SU-DHL-6 (cell line): ENCODE measurements at regions not wholly inside any gene's neighbourhood (a gene's known extent, or its start where the extent isn't known, plus 50 kb on each side); places are given as distances from the start of the nearest gene placed in this dataset.
"Not testable (repeated sequence)": the region's sequence is repeated elsewhere in the genome, so short reads cannot be mapped to it uniquely, and the experiment has no call there.

Experiments
- H2AFZ ChIP-seq: fragments of 200-600 bp; sonication (generic); 2 replicates; pipeline ENCODE4 v1.6.1; 2014; ENCODE audit warnings: low read depth, mild to moderate bottlenecking, moderate library complexity, mixed read lengths, antibody characterized with exemption, low read length; ENCODE audit not compliant: severe bottlenecking
- H3F3A ChIP-seq: fragments of 200-600 bp; shearing (Covaris generic); 2 replicates; pipeline ENCODE4 v1.6.0; 2016; ENCODE audit warnings: antibody characterized with exemption, mild to moderate bottlenecking; ENCODE audit not compliant: insufficient read depth
- H3K27ac ChIP-seq: fragments of 200-600 bp; sonication (generic); 2 replicates; pipeline ENCODE4 v1.5.1; 2016; ENCODE audit warnings: low read depth, mild to moderate bottlenecking, low read length, moderate library complexity, mixed read lengths
- H3K27me3 ChIP-seq: fragments of 200-600 bp; sonication (generic), shearing (Covaris generic); 2 replicates; pipeline ENCODE4 v1.6.0; 2014; ENCODE audit warnings: mild to moderate bottlenecking, low read length
- H3K36me3 ChIP-seq: fragments of 200-600 bp; sonication (generic); 2 replicates; pipeline ENCODE4 v1.6.1; 2014; ENCODE audit warnings: mild to moderate bottlenecking, low read length, mixed read lengths
- H3K4me2 ChIP-seq: fragments of 300-600, 200-600 bp; shearing (Covaris generic), sonication (generic); 2 replicates; pipeline ENCODE4 v1.6.0; 2014; ENCODE audit warnings: low read length, low read depth, mild to moderate bottlenecking; ENCODE audit not compliant: poor library complexity, severe bottlenecking
- H3K4me3 ChIP-seq: fragments of 200-600 bp; sonication (generic); 2 replicates; pipeline ENCODE4 v1.5.1; 2014; ENCODE audit warnings: antibody characterized with exemption, low read length, mild to moderate bottlenecking, mixed read lengths; ENCODE audit not compliant: insufficient read depth, poor library complexity, severe bottlenecking
- H3K79me2 ChIP-seq: fragments of 200-600 bp; sonication (generic); 2 replicates; pipeline ENCODE4 v1.6.1; 2014; ENCODE audit warnings: mild to moderate bottlenecking, low read length, moderate library complexity; ENCODE audit not compliant: insufficient read depth
- H3K9ac ChIP-seq: fragments of 200-600 bp; sonication (generic); 2 replicates; pipeline ENCODE4 v1.7.0; 2014; ENCODE audit warnings: mild to moderate bottlenecking, low read length
- H3K9me2 ChIP-seq: fragments of 200-600 bp; sonication (generic); replicated peaks from 2 replicates; pipeline ENCODE4 v1.6.1; 2014; ENCODE audit warnings: low read length; ENCODE audit not compliant: insufficient read depth
- H3K9me3 ChIP-seq: fragments of 200-600 bp; sonication (generic); 2 replicates; pipeline ENCODE4 v1.6.1; 2014; ENCODE audit warnings: low read length, mixed read lengths; ENCODE audit not compliant: insufficient read depth
- H4K20me1 ChIP-seq: fragments of 200-600 bp; sonication (generic); 2 replicates; pipeline ENCODE4 v1.6.1; 2014; ENCODE audit warnings: low read depth, mild to moderate bottlenecking, antibody characterized with exemption, low read length, moderate library complexity, mixed read lengths
- EZH2phosphoT487 ChIP-seq: fragments of 200-600 bp; sonication (generic), shearing (Covaris generic); conservative IDR thresholded peaks from 2 replicates; pipeline ENCODE4 v1.6.1; 2018; ENCODE audit warnings: mild to moderate bottlenecking, antibody characterized with exemption, low read length, moderate library complexity, mixed read lengths
- TF ChIP-seq, protein P1 (sequence below): fragments of 200-600 bp; sonication (generic); IDR thresholded peaks from one replicate; pipeline ENCODE4 v1.5.1; 2017; ENCODE audit warnings: antibody characterized with exemption, mild to moderate bottlenecking, low read length, moderate library complexity; ENCODE audit not compliant: insufficient read depth, poor library complexity, severe bottlenecking

DNA sequence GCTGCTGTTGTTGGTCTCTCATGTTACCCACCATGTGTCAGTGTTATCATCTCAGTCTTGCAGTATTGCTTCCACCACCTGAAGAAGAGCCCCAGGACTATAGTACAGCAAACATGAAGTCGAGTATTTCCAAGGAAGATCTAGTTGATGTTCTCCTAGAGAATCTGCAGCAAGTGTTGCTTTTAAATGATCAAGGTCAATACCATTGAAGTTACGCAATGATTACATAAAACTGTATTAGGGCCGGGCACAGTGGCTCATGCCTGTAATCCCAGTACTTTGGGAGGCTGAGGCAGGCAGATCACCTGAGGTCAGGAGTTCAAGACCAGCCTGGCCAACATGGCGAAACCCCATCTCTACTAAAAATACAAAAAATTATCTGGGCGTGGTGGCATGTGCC is 173.9 kb downstream of the TJP1 start:
- H3F3A ChIP-seq, H3K9me2 ChIP-seq, H3K9ac ChIP-seq, H3K4me2 ChIP-seq, H3K27ac ChIP-seq, H3K79me2 ChIP-seq, H3K27me3 ChIP-seq, H4K20me1 ChIP-seq, H3K4me3 ChIP-seq, H3K9me3 ChIP-seq, H3K36me3 ChIP-seq, H2AFZ ChIP-seq: not testable (repeated sequence)

DNA sequence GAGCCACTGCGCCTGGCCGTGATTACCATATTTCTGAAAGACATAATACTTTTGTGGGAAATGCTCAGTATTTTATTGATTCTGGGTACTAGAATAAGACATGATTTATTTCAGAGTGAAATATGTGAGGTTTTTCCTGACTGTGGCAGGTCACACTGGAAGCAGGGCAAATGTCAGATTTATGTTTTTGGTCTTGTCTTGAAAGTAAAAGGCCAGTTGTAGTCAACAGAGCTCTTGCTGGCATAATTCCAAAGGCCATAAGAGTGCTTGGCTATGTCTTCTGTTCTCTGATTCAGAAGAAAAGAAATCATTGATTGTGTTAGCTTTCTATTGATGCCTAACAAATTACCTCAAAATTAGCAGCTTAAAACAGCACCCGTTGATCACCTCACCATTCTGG is 176.4 kb downstream of the TJP1 start:
- H3K36me3 ChIP-seq = no peaks in the 10 kb centered on the region
- no peak overlapping the region for H3K4me2 ChIP-seq
- H3K9ac ChIP-seq = no peak overlapping the region
- H3F3A ChIP-seq = no peaks in the 10 kb centered on the region
- no peaks in the 10 kb centered on the region for H3K9me2 ChIP-seq
- TF ChIP-seq EZH2phosphoT487 = no peak
- TF ChIP-seq, protein P1, sequence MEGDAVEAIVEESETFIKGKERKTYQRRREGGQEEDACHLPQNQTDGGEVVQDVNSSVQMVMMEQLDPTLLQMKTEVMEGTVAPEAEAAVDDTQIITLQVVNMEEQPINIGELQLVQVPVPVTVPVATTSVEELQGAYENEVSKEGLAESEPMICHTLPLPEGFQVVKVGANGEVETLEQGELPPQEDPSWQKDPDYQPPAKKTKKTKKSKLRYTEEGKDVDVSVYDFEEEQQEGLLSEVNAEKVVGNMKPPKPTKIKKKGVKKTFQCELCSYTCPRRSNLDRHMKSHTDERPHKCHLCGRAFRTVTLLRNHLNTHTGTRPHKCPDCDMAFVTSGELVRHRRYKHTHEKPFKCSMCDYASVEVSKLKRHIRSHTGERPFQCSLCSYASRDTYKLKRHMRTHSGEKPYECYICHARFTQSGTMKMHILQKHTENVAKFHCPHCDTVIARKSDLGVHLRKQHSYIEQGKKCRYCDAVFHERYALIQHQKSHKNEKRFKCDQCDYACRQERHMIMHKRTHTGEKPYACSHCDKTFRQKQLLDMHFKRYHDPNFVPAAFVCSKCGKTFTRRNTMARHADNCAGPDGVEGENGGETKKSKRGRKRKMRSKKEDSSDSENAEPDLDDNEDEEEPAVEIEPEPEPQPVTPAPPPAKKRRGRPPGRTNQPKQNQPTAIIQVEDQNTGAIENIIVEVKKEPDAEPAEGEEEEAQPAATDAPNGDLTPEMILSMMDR = no peak
- no peaks in the 10 kb centered on the region for H3K79me2 ChIP-seq
- no peak overlapping the region for H3K27ac ChIP-seq
- H3K9me3 ChIP-seq = no peaks in the 10 kb centered on the region
- no peak overlapping the region for H3K4me3 ChIP-seq
- no peaks in the 10 kb centered on the region for H4K20me1 ChIP-seq
- no peak overlapping the region for H2AFZ ChIP-seq
- H3K27me3 ChIP-seq = no peaks in the 10 kb centered on the region

DNA sequence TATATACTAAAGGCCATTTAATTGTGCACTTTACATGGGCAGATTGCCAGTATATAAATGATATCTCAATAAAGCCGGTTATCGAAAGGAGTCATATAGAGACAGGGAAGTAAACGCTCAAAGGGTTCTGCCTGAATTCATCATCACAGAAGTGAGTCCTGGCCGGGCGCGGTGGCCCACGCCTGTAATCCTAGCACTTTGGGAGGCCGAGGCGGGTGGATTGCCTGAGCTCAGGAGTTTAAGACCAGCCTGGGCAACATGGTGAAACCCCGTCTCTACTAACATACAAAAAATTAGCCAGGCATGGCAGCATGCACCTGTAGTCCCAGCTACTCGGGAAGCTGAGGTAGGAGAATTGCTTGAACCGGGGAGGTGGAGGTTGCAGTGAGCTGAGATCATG is 177.9 kb downstream of the TJP1 start:
- H3K9me2 ChIP-seq, H3K36me3 ChIP-seq, H3F3A ChIP-seq, H4K20me1 ChIP-seq, H3K79me2 ChIP-seq, H3K9me3 ChIP-seq, H3K27ac ChIP-seq, H3K4me3 ChIP-seq, H3K9ac ChIP-seq, H3K4me2 ChIP-seq, H2AFZ ChIP-seq, H3K27me3 ChIP-seq: not testable (repeated sequence)

DNA sequence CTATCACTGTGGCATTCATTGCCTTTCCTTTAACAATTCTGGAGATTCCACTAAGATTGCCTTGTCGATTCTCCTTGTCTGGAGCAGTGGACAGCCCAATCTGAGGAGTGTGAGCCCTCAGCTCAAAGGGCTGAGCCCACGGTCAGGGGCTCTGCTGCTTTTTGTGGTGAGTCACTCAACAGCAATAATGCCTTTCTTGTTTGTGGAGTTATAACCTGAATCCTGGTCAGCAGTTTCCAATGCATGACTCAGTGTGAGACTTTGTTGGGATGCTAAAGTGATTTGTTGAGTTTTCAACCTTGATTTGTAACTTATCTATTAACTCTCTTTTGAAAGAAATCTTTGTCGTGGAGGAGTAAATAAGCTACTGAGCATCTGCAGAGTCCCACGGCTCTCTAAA is 183.5 kb downstream of the TJP1 start:
- no peak overlapping the region for H2AFZ ChIP-seq
- H3K4me2 ChIP-seq = no peak overlapping the region
- no peaks in the 10 kb centered on the region for H3K79me2 ChIP-seq
- no peaks in the 10 kb centered on the region for H3K9me3 ChIP-seq
- no peak for TF ChIP-seq EZH2phosphoT487
- TF ChIP-seq, protein P1 = no peak
- H3K27ac ChIP-seq = no peak overlapping the region
- H4K20me1 ChIP-seq = no peaks in the 10 kb centered on the region
- no peaks in the 10 kb centered on the region for H3K9me2 ChIP-seq
- no peaks in the 10 kb centered on the region for H3K27me3 ChIP-seq
- H3K9ac ChIP-seq = no peak overlapping the region
- no peak overlapping the region for H3K4me3 ChIP-seq
- H3K36me3 ChIP-seq = no peaks in the 10 kb centered on the region
- no peaks in the 10 kb centered on the region for H3F3A ChIP-seq
